HG03571 (cell line): ENCODE measurements at regions not wholly inside any gene's neighbourhood (a gene's known extent, or its start where the extent isn't known, plus 50 kb on each side); places are given as distances from the start of the nearest gene placed in this dataset.

Experiments
- ATAC-seq: cut with Tn5 transposase; IDR thresholded peaks from one replicate; pipeline ENCODE4 v1.9.1; 2021; ENCODE audit not compliant: unreplicated experiment

DNA sequence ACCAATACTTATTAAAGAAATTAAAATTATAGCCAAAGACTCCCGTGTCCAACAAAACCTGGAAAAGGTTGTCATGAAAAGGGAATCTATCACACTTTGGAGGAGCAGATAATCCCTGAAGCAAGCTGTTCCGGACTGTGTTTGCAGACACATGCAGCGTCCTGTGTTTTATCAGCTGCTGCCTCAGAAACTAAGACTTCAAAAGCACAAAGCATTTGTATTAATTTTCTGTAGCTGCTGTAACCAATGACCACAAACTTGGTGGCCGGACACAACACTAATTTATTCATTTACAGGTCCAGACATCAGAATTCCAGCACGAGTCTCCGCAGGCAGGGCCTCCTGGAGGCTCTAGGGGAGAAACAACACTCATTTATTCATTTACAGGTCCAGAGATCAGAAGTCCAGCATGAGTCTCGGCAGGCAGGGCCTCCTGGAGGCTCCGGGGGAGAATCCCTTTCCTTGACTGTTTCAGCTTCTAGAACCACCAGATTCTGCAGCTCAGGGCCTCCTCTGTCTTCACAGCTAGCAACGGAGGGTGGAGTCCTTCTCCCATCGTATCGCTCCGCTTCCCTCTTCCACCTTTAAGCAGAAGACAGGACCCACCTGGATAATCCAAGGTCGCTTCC is 465.3 kb downstream of the BRD1 start:
- ATAC-seq, result no peak

DNA sequence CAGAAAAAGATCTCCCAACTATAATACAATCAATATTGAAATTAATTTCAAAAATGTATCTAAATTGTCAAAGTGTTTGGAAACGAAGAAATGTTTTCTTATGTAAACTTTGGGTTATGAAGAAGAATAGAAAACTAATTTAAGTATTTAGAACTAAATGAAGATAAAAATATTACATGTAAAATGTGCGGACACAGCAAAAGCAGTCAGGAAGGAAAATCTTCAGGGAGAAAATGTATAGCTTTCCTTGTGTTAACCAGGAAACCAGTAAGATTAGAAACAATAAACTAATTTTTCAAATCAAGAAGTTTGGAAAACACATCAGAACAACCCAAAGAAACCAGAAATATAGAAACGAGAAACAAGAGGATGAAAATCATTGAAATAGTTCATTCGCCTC is 466.5 kb downstream of the BRD1 start:
- ATAC-seq, result no peak

DNA sequence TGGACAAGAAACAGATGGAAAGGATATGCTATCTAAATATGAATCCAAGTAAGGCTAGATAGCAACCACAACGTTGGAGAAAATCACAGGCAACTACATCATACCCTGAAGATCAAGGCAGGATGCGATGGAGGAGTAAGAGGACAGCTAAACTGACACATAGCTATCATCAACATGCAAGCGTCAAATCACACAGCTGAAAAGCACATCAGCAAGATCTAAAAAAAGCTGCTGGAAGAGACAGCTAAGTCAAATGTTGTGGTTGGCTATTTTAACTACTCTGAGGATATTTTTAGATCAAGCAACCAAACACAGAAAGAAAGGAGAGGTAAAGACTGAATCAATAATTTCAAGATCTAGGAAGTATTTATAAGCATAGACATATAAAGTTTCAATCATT is 466.9 kb downstream of the BRD1 start:
- no peak for ATAC-seq

DNA sequence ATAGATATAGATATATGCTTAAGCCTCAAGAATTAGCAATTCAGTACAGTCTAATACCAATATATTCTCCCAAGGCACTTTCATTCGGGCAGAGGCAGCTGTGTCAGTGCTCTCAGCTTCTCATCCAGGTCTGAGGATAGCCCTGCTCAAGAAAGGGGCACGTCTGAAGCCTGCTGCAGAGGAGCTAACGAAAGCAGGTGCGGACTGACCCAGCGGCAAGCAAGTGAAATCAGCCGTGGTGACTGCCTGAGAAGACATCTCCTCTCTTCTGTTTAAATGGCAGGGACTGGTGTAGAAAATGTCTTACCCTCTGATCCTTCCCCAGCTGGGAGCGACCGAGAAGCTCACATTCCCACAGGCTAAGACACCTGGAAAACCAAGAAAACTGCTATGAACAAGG is 468.6 kb downstream of the BRD1 start:
- no peak for ATAC-seq

DNA sequence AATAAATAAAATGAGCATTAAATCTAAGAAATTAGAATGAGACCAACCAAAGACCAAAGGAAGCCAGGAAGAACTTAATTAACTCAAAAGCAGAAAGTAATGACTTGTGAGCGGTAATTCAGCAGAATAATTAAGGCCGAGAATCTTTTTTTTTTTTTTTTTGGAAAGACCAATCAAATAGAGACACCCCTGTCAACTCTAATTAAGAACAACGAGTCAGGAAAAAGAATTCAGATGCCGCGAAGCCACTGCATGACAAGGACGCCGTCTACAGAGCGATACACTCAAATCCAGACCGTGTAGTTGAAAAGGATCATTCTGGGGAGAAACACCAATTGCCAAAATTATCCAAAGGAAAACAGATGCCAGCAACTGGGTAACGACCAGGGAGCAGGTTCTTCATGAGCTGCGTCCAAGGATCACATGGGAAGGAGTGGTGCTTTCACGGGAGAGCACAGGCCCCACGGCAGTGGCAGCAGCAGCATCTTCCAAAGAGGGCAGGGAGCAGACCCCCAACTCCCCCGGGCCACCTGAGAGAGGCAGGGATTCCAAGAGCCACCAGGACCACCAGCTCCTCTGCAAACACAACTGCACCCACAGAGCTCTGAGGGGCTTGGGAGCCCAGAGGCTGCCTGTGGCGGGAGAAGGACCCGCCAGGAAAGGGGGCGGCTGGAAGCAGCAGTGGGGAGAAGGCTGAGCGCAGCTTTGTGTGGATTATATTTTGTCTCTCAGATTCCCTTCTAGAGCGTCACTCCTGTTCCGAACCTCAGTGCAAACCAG is 469.8 kb downstream of the BRD1 start:
- no peak for ATAC-seq

DNA sequence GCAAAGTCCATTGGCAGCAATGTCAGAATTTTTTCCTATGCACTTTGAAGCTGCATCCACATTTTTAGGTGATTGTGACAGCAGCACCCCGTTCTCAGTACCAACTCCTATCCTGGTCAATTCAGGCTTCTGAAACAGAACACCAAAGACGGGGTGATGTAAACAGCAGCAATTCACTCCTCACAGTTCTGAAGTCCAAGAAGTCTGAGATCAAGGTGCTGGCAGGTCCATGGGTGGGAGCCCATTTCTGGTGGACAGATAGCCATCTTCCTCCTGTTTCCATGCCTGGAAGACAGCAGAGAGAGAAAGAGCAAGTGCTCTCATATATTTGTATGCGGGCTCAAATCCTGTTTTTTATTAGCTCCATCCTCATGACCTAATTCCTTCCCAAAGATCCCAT is 471.2 kb downstream of the BRD1 start:
- no peak for ATAC-seq

DNA sequence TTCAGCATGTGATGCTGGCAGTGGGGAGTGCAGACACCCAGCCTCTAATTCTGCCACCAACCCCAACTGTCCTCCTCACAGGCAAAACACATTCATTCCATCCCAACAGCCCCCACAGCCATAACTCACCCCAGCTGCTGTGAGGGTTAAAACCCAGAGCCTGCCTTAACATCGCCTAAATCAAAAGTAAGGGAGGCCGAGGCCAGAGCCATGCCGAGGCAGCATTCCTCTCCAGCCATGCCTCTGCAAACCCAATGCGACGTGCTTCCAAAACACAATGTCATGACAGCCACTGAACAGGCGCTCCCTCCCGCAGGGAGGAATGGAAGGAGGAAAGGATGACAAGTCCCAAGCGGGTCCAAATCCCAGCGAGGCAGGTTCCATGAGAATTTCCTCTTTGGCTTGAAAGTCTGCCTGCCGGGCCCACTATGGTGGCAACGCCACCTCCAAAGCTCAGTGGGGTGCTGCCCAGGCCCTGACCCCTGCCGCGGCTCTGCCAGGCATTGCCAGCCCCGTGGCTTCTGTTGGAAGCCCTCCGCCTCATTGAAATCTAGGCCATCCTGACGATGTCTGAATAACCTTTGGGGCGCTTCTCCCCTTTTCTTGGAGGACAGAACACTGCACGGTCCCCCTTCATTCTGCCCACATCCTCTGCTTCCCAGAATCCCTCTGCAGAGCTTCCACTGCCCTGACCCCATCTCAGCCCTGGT is 472.3 kb downstream of the BRD1 start:
- ATAC-seq, result no peak

DNA sequence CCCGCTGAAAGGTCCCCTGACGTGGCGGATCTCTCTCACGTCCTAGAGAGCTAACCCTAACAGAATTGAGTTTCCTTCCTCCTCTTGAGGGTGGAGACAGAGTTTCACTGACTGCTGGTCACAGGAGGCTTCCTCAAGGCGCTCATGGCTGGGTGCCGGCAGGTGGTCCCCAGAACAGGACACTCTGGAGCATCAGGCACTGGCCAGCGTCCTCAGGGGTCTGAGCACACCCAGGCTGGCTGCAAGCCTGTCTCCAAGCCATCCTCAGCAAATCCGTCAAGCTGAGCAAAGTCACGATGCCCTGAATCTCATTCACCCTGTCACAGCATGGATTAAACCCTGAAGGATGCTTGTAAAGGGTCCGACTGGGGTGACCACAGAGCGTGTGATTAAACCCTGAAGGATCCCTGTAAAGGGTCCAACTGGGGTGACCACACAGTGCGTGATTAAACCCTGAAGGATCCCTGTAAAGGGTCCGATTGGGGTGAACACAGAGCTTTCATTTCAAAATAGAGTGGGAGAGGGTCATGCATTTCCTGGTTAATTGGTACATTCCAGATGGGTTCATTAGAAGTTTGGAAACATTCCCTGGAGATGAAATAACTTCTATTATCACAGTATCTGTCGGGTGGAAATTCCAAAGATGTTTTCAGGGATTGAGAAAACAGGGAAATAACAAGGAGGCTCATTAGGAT is 473.0 kb downstream of the BRD1 start:
- no peak for ATAC-seq

DNA sequence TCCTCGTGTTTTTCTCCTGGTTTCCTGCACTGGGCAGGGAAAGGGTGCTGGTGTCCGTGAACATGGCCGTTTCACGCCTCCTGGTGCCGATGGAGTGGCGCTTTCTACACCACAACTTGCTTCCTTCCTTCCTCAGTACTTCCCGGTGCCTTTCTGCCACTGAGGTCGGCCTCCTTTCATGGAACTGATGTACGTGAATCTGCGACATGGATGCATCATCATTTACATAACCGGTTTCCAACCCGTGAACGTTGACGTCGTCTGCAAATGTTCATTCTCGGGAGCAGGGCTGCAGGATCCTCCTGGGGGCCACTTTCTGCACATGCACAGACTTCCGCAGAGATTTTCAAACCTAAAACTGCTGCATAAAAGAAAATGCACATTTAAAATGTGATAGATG is 474.4 kb downstream of the BRD1 start:
- ATAC-seq, result no peak

DNA sequence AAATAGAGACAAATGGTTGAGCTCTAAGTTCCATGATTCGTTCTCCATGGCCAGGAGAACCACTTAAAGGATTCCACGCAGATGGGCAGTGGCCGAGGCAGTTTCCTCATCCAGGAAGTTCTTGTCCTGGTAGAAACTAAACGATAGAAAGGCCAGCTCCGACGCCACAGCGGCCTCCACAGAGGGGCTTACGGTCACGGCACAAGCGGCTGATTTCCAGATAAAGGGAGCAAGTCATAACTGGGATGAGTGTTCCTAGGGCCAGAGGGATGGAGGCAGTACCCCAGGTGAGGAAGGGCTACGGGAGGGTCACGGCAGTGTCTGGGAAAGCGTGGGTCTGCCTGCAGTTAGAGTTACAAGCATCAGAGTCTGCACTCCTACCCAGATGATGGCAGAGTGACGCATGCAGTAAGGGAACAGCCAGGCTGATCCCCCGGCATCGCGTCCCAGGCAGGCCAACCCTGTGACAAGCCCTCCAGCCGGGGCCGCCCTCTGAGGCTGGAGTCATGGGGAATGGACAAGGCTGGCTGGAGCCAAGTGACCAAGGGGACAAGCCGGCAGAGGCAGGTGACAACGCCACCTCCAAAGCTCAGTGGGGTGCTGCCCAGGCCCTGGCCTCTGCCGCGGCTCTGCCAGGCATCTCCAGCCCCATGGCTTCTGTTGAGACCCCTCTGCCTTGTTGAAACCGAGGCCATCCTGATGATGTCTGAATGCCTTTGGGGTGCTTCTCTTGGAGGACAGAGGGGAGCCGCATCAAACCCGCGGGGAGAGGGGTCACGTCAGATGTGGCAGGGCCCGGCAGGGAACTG is 475.1 kb downstream of the BRD1 start:
- ATAC-seq, result no peak

DNA sequence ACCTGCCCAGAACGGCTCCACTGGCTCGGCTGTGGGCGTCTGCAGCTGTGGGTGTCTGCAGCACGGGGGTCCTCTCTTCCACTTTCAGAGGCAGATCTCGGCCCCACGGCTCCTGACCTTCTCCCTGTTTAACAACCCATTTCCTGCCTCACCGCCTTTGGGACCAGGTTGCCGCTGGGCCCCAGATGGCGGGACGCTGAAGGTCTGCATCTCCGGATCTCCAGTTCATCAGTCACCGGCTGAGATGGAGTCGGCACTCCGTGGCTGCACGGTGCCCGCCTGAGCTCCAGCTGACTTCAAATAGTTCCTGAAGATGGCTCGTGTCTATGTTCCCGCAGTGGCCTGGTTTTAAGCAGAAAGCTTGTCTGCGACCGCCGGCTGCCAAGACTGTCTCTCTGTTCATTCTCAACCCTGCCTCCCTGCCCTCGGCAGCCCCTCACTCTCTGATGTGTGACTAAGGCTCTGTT is 475.9 kb downstream of the BRD1 start:
- ATAC-seq, result no peak

DNA sequence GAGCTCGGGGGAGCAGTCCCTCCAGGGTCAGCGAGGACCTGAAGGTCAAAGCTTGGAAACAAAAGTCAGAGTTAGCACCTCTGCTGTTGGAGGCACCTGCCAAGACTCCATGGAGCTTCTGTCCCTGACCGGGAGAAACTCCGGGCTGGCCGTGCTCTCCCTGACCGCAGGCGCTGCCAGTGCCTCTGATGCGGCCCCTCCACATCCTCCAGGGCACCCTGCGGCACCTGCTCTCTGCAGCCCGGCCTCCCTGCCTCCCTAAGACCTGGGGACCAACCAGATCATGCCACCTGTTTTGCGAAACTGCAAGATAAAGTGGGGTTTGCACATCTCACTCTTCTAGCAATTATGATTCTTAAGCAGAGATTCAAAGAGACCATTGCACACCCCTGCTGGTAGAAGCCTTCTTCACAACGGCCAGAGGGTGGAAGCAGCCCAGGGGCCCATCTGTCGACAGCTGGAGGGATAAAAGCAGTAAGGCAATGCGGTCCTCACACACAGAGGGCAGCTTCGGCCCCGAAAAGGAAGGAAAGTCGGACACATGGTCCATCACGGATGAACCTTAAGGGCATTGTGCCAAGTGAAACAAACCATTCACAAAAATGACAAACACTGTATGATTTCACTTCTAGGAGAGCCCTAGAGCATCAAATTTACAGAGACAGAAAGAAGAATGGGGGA is 477.1 kb downstream of the BRD1 start:
- ATAC-seq, result no peak

DNA sequence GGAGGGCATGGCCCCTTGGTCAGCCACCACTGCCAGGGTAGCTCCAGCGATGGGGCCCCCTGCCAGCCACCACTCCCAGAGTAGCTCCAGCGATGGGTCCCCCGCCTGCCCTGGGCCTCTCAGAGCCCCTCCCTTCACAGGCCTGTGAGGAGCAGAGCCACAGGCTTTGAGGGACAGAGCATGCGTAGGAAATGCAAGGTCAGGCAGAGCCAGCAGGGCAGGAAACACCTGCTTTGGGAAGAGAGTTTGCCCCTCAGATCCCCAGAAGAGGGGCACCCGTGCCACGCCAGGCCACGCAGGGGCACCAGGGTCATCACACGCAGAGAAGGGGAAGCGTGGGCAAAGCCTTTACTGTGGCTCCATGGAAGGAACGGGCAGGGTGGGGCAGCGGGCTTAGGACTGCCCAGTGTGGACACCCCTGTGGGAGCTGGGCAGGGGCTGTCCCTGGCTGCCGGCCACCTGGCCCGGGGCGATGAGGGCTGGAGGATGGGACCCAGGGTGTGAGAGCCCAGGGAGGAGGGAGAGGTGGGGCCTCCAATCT is 477.8 kb downstream of the BRD1 start:
- ATAC-seq, result no peak

DNA sequence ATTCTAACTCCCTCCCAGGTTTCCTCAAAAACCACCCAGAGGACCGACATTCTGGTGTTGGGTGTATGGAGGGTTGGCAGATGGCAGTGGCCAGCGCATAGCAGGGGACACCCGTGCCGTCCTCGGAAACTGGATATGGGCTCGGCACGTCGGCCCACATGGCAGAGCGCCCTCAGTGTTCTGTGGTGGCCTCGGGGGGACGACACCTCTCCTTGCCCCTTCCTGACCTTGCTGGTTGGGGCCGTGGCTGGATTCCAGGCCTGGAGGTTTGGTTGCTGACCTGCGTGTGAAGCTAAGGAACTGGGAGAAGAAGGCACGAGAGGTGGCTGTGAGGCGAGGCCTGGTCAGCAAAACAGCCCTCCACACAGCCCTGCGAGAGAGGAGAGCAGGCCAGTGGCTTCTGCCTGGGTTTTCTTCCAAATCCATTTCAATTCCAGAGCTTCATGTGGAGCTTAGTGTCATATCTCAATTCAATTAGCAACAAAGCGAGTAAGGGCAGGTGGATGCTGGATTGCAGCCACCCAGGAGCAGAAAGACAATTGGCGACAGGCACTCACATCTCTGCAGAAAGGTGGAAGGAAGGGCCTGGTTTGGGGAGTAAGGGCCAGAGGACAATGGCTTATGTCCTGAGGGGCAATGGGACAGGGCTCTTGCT is 478.4 kb downstream of the BRD1 start:
- ATAC-seq, result no peak

DNA sequence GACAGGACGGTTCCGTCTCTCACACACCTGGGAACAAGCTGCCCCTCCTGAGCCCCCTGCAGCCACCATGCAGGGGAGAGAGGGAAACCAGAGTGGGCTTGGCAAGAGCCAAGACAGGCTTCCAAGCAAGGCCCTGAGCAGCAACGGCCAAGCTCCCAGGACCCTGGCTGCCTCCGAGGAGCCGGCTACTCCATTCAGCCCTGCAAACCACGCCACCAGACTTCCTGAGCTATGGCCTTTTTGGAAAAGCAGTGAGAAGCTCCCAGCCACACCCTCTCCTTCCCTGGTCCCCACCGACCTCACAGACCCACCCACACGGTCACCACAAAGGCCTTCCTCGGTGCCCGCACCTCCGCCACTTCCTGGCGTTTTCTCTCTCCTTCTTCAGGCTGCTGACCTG is 479.0 kb downstream of the BRD1 start:
- ATAC-seq, result no peak

DNA sequence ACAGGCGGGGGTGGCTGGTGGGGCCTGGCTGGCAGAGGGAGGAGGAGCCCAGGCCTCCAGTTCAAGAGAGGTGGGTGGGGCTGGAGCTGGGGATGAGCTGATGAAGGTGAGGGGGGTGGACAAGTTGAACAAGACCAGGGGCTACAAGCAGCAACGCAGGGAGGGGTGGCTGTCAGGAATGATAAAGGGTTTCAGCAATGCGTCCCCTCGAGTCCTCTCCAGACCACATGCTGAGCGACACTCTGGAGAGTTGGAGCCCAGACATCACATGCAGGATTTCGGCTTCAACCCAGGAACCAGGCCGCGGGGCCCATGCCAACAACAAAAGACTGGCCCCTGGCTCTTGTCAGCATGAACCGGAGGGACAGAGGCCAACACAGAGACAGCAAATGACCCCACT is 480.3 kb downstream of the BRD1 start:
- ATAC-seq, result no peak

DNA sequence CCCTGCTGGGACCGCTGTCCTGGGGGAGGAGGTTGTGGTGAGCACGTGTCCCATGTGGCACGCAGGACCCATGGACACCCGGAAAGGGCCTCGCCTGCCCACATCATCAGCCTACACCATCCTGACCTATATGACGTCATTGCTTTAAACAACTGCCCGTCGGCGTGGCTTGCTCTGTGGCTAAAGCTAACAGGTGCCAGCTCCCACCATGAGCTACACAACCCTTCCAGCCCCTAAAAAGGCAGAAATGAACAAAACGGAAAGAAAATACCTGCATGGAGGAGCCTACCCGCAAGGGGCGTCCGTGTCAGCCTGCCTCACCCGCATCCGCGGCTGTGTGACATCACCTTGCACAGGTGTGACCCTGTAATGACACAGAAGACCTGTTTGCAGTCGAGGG is 481.8 kb downstream of the BRD1 start:
- ATAC-seq, result no peak

DNA sequence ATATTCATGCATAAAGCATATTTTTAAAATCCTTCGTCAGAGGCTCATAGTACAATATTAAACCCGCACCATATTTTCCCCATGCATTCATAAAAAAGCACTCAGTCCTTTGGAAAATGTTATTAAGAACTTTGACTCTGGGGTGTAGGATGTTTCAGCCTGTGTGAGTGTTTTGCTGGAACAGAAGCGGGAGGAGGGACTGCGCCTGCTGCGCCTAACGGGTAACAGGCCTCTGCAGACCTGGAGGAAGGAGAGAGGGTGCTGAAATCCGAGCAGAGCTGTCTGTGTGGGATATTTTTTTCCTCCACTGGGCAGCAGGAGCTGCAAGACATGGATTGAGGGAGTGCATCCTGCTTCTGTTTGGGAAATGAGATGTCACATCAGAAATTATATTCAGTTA is 483.0 kb downstream of the BRD1 start:
- no peak for ATAC-seq

DNA sequence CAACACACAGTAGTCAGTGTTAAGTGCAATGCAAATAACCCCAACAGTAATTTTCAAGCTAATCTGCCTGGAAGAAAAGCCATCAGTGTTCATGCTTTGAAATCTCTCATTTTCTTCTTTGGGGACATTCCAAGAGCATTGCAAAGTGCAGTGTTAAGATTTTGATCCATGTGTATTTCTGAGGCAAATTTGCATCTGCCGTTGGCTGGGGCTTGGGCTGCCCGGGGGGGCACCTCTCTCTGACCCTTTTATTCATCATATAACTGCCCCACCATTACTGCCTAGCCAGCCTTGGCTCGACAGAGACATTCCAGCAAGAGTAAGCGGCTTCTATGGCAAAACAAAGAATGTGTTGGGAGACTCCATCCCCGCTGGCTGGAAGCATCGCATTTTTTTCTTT is 483.5 kb downstream of the BRD1 start:
- no peak for ATAC-seq
